ENCODE measurements at regions not wholly inside any gene's neighbourhood (a gene's known extent, or its start where the extent isn't known, plus 50 kb on each side); places are given as distances from the start of the nearest gene placed in this dataset.

- no peak overlapping the region for H3K4me2 ChIP-seq (ENCODE audit: control insufficient read depth, extremely low read depth, insufficient read depth, low read depth, low read length)
- no peak overlapping the region for H3K9ac ChIP-seq (ENCODE audit: control insufficient read depth, extremely low read depth, insufficient read depth, low read length)
- dilution Hi-C loops (cut with MboI; ENCODE audit: extremely low pct_ligation_motif_present, low sequenced_read_pairs) = no loop called here
- no peaks in the 10 kb centered on the region for H3K4me1 ChIP-seq (ENCODE audit: control insufficient read depth, extremely low read depth, insufficient read depth, low read length)
- no peak for TF ChIP-seq EZH2 (IDR thresholded peaks at IDR 0.05; ENCODE audit: low read length)
- TF ChIP-seq CTCF (optimal IDR thresholded peaks at IDR 0.05 in 1 of 3, IDR thresholded peaks at IDR 0.05 in 1 of 3, conservative IDR thresholded peaks at IDR 0.05 in 1 of 3; ENCODE audit: extremely low read depth in 1 of 3, insufficient read depth in 2 of 3, low read length in 3 of 3) = no peak
- H4K20me1 ChIP-seq (ENCODE audit: control insufficient read depth, extremely low read depth, insufficient read depth, low read length) = no peaks in the 10 kb centered on the region
- no peaks in the 10 kb centered on the region for H3K79me2 ChIP-seq (ENCODE audit: control insufficient read depth, insufficient read depth, low read length)
- H3K27me3 ChIP-seq (ENCODE audit: control insufficient read depth, extremely low read depth, insufficient read depth, low read length) = peaks cover 11% of the 10 kb centered on the region
- no peaks in the 10 kb centered on the region for H3K9me1 ChIP-seq (ENCODE audit: control insufficient read depth, extremely low read depth, insufficient read depth, low read length)
- no peaks in the 10 kb centered on the region for H3K36me3 ChIP-seq (ENCODE audit: control insufficient read depth in 2 of 2, extremely low read depth in 1 of 2, insufficient read depth in 2 of 2, low read length in 2 of 2)
- DNase-seq (ENCODE audit: low read depth, low spot score) (no peak), FAIRE-seq (no peak)
- H3K4me3 ChIP-seq (ENCODE audit: control insufficient read depth in 2 of 3, extremely low read depth in 1 of 3, insufficient read depth in 2 of 3, low read depth in 1 of 3, low read length in 3 of 3) = no peak overlapping the region
- H3K9me3 ChIP-seq (ENCODE audit: control insufficient read depth, low read depth, low read length) = no peaks in the 10 kb centered on the region
- H2AFZ ChIP-seq (ENCODE audit: control insufficient read depth, low read length) = no peak overlapping the region
- H3K27ac ChIP-seq (ENCODE audit: control insufficient read depth, insufficient read depth, low read length) = no peak overlapping the region
These were observed 51.3 kb downstream of the GADD45G start for GRCh38 chr9:89655990-89656657.

- dilution Hi-C loops (cut with MboI; ENCODE audit: extremely low pct_ligation_motif_present, low sequenced_read_pairs) = no loop called here
- FAIRE-seq = no peak
These were observed 52.5 kb downstream of the GADD45G start for GRCh38 chr9:89657295-89657694.

More at GRCh38 chr9:89657295-89657694, 52.5 kb downstream of the GADD45G start:
- no peaks in the 10 kb centered on the region for H3K9me3 ChIP-seq (ENCODE audit: control insufficient read depth, low read depth, low read length)
- no peaks in the 10 kb centered on the region for H3K4me1 ChIP-seq (ENCODE audit: control insufficient read depth, extremely low read depth, insufficient read depth, low read length)
- H3K79me2 ChIP-seq (ENCODE audit: control insufficient read depth, insufficient read depth, low read length) = no peaks in the 10 kb centered on the region
- no peak overlapping the region for H2AFZ ChIP-seq (ENCODE audit: control insufficient read depth, low read length)
- TF ChIP-seq CTCF (optimal IDR thresholded peaks at IDR 0.05 in 1 of 3, IDR thresholded peaks at IDR 0.05 in 1 of 3, conservative IDR thresholded peaks at IDR 0.05 in 1 of 3; ENCODE audit: extremely low read depth in 1 of 3, insufficient read depth in 2 of 3, low read length in 3 of 3) (no peak), EZH2 (IDR thresholded peaks at IDR 0.05; ENCODE audit: low read length) (no peak)
- H3K27me3 ChIP-seq (ENCODE audit: control insufficient read depth, extremely low read depth, insufficient read depth, low read length) = peaks cover 11% of the 10 kb centered on the region
- H3K27ac ChIP-seq (ENCODE audit: control insufficient read depth, insufficient read depth, low read length) = no peak overlapping the region
- H4K20me1 ChIP-seq (ENCODE audit: control insufficient read depth, extremely low read depth, insufficient read depth, low read length) = no peaks in the 10 kb centered on the region
- no peak overlapping the region for H3K4me2 ChIP-seq (ENCODE audit: control insufficient read depth, extremely low read depth, insufficient read depth, low read depth, low read length)
- H3K9me1 ChIP-seq (ENCODE audit: control insufficient read depth, extremely low read depth, insufficient read depth, low read length) = no peaks in the 10 kb centered on the region
- DNase-seq (ENCODE audit: low read depth, low spot score) = no peak
- H3K4me3 ChIP-seq (ENCODE audit: control insufficient read depth in 2 of 3, extremely low read depth in 1 of 3, insufficient read depth in 2 of 3, low read depth in 1 of 3, low read length in 3 of 3) = no peak overlapping the region
- no peak overlapping the region for H3K9ac ChIP-seq (ENCODE audit: control insufficient read depth, extremely low read depth, insufficient read depth, low read length)
- no peaks in the 10 kb centered on the region for H3K36me3 ChIP-seq (ENCODE audit: control insufficient read depth in 2 of 2, extremely low read depth in 1 of 2, insufficient read depth in 2 of 2, low read length in 2 of 2)

Data from keratinocyte (primary cell).